NCI-H1092 (cell line): ENCODE measurements at regions not wholly inside any gene's neighbourhood (a gene's known extent, or its start where the extent isn't known, plus 50 kb on each side); places are given as distances from the start of the nearest gene placed in this dataset.
"Not testable (repeated sequence)": the region's sequence is repeated elsewhere in the genome, so short reads cannot be mapped to it uniquely, and the experiment has no call there.

Experiments used
- DNase-seq: peaks from one replicate; lab custom pipeline; 2025; lab: John Stamatoyannopoulos, UW

GRCh38 chr21:19522381-19522780 is 1118.8 kb upstream of the TMPRSS15 start:
- DNase-seq = no peak

- no peak for DNase-seq
These were observed 1119.5 kb upstream of the TMPRSS15 start for GRCh38 chr21:19523061-19523460.

GRCh38 chr21:19523746-19524145 is 1120.2 kb upstream of the TMPRSS15 start:
- DNase-seq = no peak

- no peak for DNase-seq
These were observed 1125.4 kb upstream of the TMPRSS15 start for GRCh38 chr21:19529031-19529430.

- no peak for DNase-seq
These were observed 1131.8 kb upstream of the TMPRSS15 start for GRCh38 chr21:19535356-19535755.

- no peak for DNase-seq
These were observed 1133.5 kb upstream of the TMPRSS15 start for GRCh38 chr21:19537116-19537515.

GRCh38 chr21:19540287-19540686 is 1136.7 kb upstream of the TMPRSS15 start:
- DNase-seq = no peak

GRCh38 chr21:19541602-19542001 is 1138.0 kb upstream of the TMPRSS15 start:
- no peak for DNase-seq

- not testable (repeated sequence) for DNase-seq
These were observed 1140.9 kb upstream of the TMPRSS15 start for GRCh38 chr21:19544493-19544892.

GRCh38 chr21:19547951-19548840 is 1144.6 kb upstream of the TMPRSS15 start:
- no peak for DNase-seq

GRCh38 chr21:19553919-19554615 is 1150.5 kb upstream of the TMPRSS15 start:
- no peak for DNase-seq

- DNase-seq = no peak
These were observed 1153.5 kb upstream of the TMPRSS15 start for GRCh38 chr21:19557046-19557445.

GRCh38 chr21:19557488-19557887 is 1153.9 kb upstream of the TMPRSS15 start:
- no peak for DNase-seq

- no peak for DNase-seq
These were observed 1162.0 kb upstream of the TMPRSS15 start for GRCh38 chr21:19565587-19565986.

- DNase-seq = no peak
These were observed 1163.4 kb upstream of the TMPRSS15 start for GRCh38 chr21:19566975-19567374.

GRCh38 chr21:19577381-19577780 is 1173.8 kb upstream of the TMPRSS15 start:
- DNase-seq = no peak

GRCh38 chr21:19590044-19590443 is 1186.5 kb upstream of the TMPRSS15 start:
- DNase-seq = no peak

GRCh38 chr21:19603011-19603593 is 1199.5 kb upstream of the TMPRSS15 start:
- DNase-seq = no peak

GRCh38 chr21:19608101-19608621 is 1204.6 kb upstream of the TMPRSS15 start:
- DNase-seq = peak; percentile 5

GRCh38 chr21:19609611-19610010 is 1206.0 kb upstream of the TMPRSS15 start:
- no peak for DNase-seq

- DNase-seq = no peak
These were observed 1218.4 kb upstream of the TMPRSS15 start for GRCh38 chr21:19621837-19622496.

GRCh38 chr21:19640964-19641363 is 1237.4 kb upstream of the TMPRSS15 start:
- no peak for DNase-seq
